ENCODE measurements at regions not wholly inside any gene's neighbourhood (a gene's known extent, or its start where the extent isn't known, plus 50 kb on each side); places are given as distances from the start of the nearest gene placed in this dataset.

DNA sequence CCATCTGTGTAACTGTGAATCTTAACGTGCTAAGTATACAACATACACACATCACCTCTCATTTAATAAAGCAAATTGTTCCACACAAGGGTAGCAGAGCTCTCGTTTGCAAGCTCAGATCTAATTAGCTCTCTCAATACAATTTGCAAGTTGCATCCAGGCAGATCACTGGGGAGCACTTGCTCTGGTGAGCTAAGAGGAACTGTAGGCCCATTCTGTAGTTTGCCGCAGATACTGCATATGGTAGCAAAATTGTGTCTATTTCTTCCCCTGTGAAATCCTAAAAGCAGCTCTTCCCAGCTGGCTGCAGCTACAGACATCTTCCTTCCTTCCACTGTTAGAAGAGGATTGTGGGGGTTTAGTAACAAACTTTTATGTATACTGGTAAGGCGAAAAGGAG lies 288.7 kb upstream of the ADAMTS9 start:
- no peaks in the 10 kb centered on the region for H3K9me3 Mint-ChIP-seq (ENCODE audit: unreplicated experiment)
- H3K27me3 Mint-ChIP-seq (ENCODE audit: insufficient read depth, unreplicated experiment): no peaks in the 10 kb centered on the region
- H3K4me3 Mint-ChIP-seq (ENCODE audit: unreplicated experiment): no peak overlapping the region
- ChIA-PET CTCF (no interaction called here), POLR2A (no interaction called here)
- H3K4me3 ChIP-seq (ENCODE audit: low read depth, low read length): no peak overlapping the region
- H3K27ac Mint-ChIP-seq (ENCODE audit: unreplicated experiment): no peak overlapping the region
- no peaks in the 10 kb centered on the region for H3K9me3 ChIP-seq
- no peaks in the 10 kb centered on the region for H3K36me3 Mint-ChIP-seq (ENCODE audit: insufficient read depth, unreplicated experiment)
- H3K4me1 ChIP-seq: 0 out of 2 replicates have a peak, but pooled peaks cover 5% of the 10 kb centered on the region
- H3K27me3 ChIP-seq (replicated peaks; ENCODE audit: control insufficient read depth, insufficient read depth, low read length): no peaks in the 10 kb centered on the region
- TF ChIP-seq, protein P1, sequence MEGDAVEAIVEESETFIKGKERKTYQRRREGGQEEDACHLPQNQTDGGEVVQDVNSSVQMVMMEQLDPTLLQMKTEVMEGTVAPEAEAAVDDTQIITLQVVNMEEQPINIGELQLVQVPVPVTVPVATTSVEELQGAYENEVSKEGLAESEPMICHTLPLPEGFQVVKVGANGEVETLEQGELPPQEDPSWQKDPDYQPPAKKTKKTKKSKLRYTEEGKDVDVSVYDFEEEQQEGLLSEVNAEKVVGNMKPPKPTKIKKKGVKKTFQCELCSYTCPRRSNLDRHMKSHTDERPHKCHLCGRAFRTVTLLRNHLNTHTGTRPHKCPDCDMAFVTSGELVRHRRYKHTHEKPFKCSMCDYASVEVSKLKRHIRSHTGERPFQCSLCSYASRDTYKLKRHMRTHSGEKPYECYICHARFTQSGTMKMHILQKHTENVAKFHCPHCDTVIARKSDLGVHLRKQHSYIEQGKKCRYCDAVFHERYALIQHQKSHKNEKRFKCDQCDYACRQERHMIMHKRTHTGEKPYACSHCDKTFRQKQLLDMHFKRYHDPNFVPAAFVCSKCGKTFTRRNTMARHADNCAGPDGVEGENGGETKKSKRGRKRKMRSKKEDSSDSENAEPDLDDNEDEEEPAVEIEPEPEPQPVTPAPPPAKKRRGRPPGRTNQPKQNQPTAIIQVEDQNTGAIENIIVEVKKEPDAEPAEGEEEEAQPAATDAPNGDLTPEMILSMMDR (IDR thresholded peaks at IDR 0.05; ENCODE audit: insufficient read depth in 1 of 2, low read depth in 1 of 2, low read length in 1 of 2, severe bottlenecking in 1 of 2, unreplicated experiment in 1 of 2): no peak
- intact Hi-C loops (cut with micrococcal nuclease; ENCODE audit: unreplicated experiment): no loop called here
- DNase-seq: no peak
- H3K36me3 ChIP-seq (ENCODE audit: control insufficient read depth, insufficient read depth, low read length): no peaks in the 10 kb centered on the region
- peaks cover 5% of the 10 kb centered on the region for H3K4me1 Mint-ChIP-seq (ENCODE audit: low read depth, unreplicated experiment)
- BruUV-seq (replicated peaks): no TSS peak

DNA sequence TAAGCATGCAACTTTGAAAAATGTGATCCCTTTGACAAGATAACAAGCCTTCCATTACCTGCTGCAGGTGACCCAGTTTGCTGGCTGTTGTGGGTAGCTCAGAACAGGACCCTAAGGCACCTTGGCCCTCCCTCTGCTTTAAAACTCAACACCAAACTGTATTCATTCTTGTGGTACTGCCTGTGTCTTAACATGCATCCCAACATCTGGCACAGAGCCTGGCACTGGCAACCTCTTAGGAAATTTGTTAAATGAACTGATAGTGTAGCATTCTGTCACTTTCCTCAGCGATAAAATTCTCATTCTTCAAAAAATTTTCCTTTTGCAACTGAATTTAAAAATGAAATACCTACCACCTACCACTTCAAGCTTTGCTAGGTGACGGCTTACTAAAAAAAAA lies 287.3 kb upstream of the ADAMTS9 start:
- H3K9me3 Mint-ChIP-seq (ENCODE audit: unreplicated experiment): no peaks in the 10 kb centered on the region
- H3K27ac Mint-ChIP-seq (ENCODE audit: unreplicated experiment): no peak overlapping the region
- Histone ChIP-seq H3K4me1 (0 out of 2 replicates have a peak, but pooled peaks cover 5% of the 10 kb centered on the region), H3K36me3 (ENCODE audit: control insufficient read depth, insufficient read depth, low read length) (no peaks in the 10 kb centered on the region), H3K9me3 (no peaks in the 10 kb centered on the region), H3K27me3 (replicated peaks; ENCODE audit: control insufficient read depth, insufficient read depth, low read length) (no peaks in the 10 kb centered on the region), H3K4me3 (ENCODE audit: low read depth, low read length) (no peak overlapping the region)
- peaks cover 5% of the 10 kb centered on the region for H3K4me1 Mint-ChIP-seq (ENCODE audit: low read depth, unreplicated experiment)
- BruUV-seq (replicated peaks): no TSS peak
- H3K36me3 Mint-ChIP-seq (ENCODE audit: insufficient read depth, unreplicated experiment): no peaks in the 10 kb centered on the region
- CTCF ChIA-PET: no interaction called here
- POLR2A ChIA-PET: no interaction called here
- DNase-seq: no peak
- TF ChIP-seq, protein P1 (IDR thresholded peaks at IDR 0.05; ENCODE audit: insufficient read depth in 1 of 2, low read depth in 1 of 2, low read length in 1 of 2, severe bottlenecking in 1 of 2, unreplicated experiment in 1 of 2): no peak
- no peak overlapping the region for H3K4me3 Mint-ChIP-seq (ENCODE audit: unreplicated experiment)
- intact Hi-C loops (cut with micrococcal nuclease; ENCODE audit: unreplicated experiment): no loop called here
- H3K27me3 Mint-ChIP-seq (ENCODE audit: insufficient read depth, unreplicated experiment): no peaks in the 10 kb centered on the region

DNA sequence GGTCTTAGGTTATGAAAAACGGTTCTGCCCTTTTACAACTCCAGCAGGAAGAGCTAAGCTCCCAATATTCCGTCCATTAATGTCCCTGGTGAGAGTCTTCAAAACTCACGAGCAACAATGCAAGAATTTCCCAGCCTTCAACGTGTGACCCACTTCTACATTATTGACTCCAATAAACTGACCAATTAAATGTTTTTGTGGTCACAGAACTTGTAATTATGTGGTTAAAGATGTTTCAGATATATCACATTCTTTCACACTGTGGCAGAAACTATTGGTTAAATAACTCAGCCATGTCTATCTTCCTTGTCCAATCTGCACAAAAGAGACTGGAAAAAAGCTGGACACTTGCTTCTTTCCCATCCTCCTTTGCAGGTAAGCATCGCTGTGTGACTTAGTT lies 286.6 kb upstream of the ADAMTS9 start:
- Mint-ChIP-seq H3K4me1 (ENCODE audit: low read depth, unreplicated experiment) (peaks cover 5% of the 10 kb centered on the region), H3K4me3 (ENCODE audit: unreplicated experiment) (no peak overlapping the region), H3K36me3 (ENCODE audit: insufficient read depth, unreplicated experiment) (no peaks in the 10 kb centered on the region), H3K27me3 (ENCODE audit: insufficient read depth, unreplicated experiment) (no peaks in the 10 kb centered on the region), H3K27ac (ENCODE audit: unreplicated experiment) (no peak overlapping the region), H3K9me3 (ENCODE audit: unreplicated experiment) (no peaks in the 10 kb centered on the region)
- TF ChIP-seq, protein P1 (IDR thresholded peaks at IDR 0.05; ENCODE audit: insufficient read depth in 1 of 2, low read depth in 1 of 2, low read length in 1 of 2, severe bottlenecking in 1 of 2, unreplicated experiment in 1 of 2): no peak
- no peak for DNase-seq
- POLR2A ChIA-PET: no interaction called here
- BruUV-seq (replicated peaks): no TSS peak
- H3K27me3 ChIP-seq (replicated peaks; ENCODE audit: control insufficient read depth, insufficient read depth, low read length): no peaks in the 10 kb centered on the region
- 0 out of 2 replicates have a peak, but pooled peaks cover 5% of the 10 kb centered on the region for H3K4me1 ChIP-seq
- H3K4me3 ChIP-seq (ENCODE audit: low read depth, low read length): no peak overlapping the region
- H3K9me3 ChIP-seq: no peaks in the 10 kb centered on the region
- intact Hi-C loops (cut with micrococcal nuclease; ENCODE audit: unreplicated experiment): no loop called here
- H3K36me3 ChIP-seq (ENCODE audit: control insufficient read depth, insufficient read depth, low read length): no peaks in the 10 kb centered on the region
- CTCF ChIA-PET: no interaction called here

Data from Caco-2 (cell line).